NT2/D1 (cell line): ENCODE measurements at regions not wholly inside any gene's neighbourhood (a gene's known extent, or its start where the extent isn't known, plus 50 kb on each side); places are given as distances from the start of the nearest gene placed in this dataset.

ENCODE experiments used
- YY1 ChIP-seq: IDR thresholded peaks from 2 replicates; pipeline ENCODE4 v1.6.1; 2011; ENCODE audit not compliant: insufficient read length, insufficient read depth
- ZNF274 ChIP-seq: IDR thresholded peaks from 2 replicates; pipeline ENCODE4 v1.6.1; 2011; ENCODE audit warnings: mild to moderate bottlenecking, low read depth, low read length

- TF ChIP-seq YY1 (no peak), ZNF274 (no peak)
Observed at GRCh38 chr15:69544365-69545113, 91.9 kb downstream of the RPLP1 start.
